GM18498 (cell line): ENCODE measurements at regions not wholly inside any gene's neighbourhood (a gene's known extent, or its start where the extent isn't known, plus 50 kb on each side); places are given as distances from the start of the nearest gene placed in this dataset.
"Not testable (repeated sequence)": the region's sequence is repeated elsewhere in the genome, so short reads cannot be mapped to it uniquely, and the experiment has no call there.

Source experiments
- ATAC-seq: cut with Tn5 transposase; IDR thresholded peaks from one replicate; pipeline ENCODE4 v1.9.1; 2021; ENCODE audit warnings: mild to moderate bottlenecking, moderate library complexity; ENCODE audit not compliant: unreplicated experiment

DNA sequence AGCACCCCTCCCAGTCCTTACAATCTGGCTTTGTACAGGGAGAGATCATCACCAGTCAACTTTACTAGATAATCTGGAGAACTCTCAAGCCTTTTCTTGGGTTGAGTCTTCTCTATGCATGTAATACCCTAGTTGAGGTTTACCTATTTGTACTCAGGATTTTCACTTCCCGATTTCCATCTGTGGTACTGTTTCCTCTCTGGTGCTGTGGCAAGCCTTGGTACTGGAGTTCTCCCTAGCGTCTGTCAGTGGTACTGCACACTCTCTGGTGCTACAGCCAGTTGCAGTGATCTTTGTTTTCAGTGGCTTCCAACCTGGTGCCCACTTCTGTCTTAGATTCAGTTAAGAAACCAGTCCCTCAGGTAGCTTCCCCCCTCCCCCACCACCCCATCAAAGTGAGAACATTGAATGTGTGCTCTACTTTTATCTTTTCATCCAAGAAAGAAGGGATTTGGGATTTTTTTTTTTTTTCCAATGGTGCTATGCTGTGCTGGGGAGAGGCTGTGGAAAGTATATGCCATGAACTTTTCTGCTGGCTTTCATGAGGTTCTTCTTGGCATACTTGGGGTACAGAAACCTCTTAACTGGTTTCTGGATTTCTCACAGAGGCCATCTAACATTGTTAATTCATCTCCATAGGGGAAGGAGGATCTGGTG, 69.4 kb upstream of the EVL start:
- peak; percentile 99 for ATAC-seq

DNA sequence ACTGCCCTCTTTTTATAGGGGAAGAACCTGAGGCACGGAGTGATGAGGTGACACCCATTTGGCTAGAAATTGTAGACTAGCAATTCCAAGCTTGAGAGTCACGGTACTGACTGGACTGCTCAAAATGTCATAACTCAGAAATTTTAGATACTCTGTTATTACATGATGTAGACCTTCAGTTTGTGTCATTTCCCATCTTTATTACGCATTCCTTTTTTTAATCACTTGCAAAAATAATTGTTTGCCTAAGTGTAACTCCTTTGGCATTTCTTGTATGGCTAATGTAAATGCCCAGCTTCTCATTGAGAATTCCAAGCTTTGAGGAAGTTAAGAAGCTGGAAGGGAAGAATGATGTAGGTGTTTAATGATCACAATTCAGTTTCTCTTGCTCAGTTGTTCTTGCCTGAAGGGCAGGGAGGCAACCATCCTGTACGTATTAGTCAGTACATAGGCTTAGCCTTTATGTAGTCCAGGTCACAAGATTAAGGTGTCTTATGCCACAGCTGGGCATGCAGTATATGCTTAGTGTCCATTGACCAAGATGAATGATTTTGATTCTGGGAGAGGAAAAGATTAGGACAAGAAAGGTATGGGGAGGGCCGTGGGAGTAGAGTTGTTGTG, 68.2 kb upstream of the EVL start:
- ATAC-seq: no peak

DNA sequence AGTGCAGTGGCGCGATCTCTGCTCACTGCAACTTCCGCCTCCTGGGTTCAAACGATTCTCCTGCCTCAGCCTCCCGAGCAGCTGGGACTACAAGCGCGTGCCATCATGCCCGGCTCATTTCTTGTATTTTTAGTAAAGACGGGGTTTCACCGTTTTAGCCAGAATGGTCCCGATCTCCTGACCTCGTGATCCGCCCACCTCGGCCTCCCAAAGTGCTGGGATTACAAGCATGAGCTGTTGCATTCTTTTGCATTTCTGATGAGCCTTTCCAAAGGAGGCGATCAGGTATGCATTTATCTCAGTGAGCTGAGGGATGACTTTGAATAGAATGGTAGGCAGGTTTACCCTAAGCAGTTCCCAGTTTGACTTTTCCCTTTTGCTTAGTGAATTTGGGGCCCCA, 64.8 kb upstream of the EVL start:
- not testable (repeated sequence) for ATAC-seq

DNA sequence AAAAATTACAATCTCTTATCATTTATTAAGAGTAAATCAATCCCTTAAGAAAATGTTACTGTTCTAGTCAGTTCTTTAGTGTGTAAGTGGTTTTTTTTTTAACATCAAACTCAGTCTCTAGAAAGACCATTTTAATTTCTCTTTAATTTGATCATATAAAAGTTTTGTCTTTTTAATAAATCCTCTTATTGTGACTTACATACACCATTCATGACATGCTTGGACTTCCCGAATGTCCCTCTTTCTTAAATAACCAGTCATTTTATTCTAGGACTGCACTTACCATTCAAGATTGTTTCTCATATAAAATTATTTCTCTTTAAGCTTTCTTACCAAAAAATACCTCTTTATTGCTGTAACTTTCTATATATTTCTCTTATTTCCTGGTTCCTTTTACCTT, 60.8 kb upstream of the EVL start:
- no peak for ATAC-seq

DNA sequence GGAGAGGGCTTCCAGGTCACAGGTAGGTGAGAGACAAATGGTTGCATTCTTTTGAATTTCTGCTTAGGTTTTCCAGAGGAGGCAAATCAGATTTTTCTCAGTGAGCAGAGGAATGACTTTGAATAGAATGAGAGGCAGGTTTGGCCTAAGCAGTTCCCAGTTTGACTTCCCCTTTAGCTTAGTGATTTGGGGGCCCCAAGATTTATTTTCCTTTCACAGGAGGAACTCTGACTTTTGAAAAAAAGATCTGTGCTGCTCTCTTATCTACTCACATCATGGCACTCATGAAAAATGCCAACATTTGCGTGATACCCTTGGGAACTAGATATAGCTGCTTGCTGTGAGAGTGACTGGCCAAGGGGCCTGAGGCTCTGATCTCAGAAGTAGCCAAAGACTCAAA, 58.0 kb upstream of the EVL start:
- no peak for ATAC-seq

DNA sequence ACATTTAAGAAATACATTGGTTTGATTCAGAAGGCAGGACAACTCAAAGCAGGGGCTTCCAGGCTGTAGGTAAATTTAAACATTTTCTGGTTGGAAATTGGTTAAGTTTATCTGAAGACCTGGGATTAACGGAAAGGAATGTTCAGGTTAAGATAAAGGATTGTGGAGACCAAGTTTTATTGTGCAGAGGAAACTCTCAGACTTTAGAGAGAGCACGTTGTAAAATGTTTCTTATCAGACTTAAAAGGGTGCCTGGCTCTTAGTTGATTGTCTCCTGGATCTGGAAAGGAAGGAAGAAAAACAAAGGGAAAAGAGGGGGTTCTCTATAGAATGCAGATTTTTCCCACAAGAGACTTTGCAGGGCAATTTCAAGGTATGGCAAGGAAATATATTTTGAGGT, 55.4 kb upstream of the EVL start:
- not testable (repeated sequence) for ATAC-seq

DNA sequence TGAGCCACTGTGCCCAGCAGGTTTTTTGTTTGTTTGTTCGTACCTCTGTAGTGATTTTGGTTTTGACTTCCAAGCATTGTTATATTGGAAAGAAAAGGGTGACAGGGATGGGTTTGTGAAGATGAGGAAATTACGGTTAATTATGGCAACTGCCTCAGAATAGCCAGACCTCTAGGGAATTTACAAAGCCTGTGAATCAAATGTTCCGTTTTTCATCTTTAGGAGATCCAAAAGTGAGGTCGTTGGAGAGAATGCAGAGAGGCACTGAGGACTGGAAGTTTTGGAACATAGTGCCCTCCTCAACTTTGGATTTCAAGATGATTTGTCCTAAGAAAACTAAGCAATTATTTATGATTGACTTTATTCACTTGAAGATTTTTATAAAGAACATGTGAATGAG, 54.5 kb upstream of the EVL start:
- no peak for ATAC-seq

DNA sequence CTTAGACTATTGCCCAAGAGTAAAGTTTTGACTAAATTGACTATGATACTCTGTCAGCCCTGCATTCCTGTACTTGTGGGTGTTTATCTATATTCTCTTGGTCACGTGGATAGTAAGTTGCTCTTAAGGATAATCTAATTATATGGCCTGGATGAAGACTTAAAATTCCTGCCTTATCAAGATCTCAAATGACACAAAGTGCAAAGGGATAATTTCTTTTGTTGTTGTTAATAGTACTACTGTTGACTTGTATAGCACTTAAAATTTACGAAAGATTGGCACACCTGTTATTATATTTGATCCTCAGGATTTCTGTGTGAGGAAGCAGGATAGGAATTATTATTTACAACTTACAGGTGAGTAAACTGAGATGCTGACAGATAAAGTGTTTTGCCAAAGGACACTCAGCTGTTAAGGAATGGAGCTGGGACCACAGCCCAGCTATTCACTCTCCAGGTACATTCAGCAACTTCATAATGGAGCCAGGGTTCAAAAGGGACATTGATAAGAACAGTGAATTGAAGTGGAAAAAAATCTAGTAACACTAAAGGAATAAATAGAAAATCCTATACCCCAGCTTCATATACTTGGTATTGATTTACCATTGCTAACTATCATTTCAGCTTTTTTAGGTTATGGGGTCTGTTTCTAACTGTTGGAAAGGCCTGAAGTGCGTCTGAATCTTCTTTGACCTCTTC, 53.4 kb upstream of the EVL start:
- no peak for ATAC-seq

DNA sequence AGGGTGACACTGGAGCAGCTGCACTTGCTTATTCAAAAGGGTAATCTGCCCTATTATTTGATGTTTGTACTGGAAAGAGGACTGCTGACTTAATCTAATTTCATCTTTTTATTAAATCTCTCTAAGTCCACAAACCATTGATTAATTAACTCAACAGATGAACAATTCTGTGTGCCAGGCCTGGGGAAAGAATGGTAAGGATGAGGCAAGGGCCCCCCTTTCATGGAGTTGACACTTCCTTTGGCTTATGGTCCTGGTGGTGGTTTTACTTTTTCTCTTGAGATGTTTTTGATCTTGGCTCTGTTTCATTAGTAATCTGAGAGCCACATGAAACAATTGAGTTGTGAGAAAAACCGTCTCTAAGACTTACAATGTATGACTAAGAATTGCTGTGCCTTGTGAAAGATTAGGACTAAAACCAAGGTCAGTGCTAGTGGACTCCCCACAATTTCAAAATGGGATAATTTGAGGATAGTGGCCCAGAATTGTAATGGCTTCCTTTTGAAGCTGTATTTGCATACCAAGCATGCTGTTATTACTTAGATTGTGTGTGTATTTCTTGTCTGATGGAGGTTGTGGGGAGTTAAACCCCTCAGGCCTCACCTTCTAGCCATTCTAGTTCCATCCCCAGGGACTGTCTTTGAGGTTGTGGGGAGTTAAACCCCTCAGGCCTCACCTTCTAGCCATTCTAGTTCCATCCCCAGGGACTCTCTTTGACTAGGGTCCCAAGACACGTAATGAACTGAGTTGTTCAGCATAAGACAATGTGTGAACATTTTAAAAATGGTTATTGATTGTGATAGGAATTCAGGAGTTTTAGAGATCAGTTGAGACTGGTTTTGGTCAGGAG, 52.5 kb upstream of the EVL start:
- ATAC-seq: no peak

DNA sequence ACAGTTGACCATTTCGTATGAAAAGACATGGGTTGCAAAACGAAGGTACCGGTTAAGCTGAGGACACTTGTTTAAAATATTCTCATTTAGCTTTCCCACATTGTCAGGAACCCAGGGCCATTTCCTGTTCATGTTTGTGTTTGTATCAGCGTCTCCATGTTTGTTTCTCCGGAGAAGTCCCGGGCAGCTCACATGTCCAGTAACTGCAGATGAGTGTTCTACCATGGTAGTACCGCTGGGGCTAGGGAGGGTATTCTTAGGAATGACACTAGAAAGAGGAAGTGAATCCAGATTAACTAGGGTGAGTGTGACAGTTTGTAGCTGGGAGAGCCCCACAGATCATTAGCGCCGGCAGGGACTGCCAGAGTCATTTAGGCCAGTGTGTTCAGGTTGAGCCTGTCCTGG, 50.0 kb upstream of the EVL start:
- peak; percentile 80 for ATAC-seq
